OCI-LY7 (cell line): ENCODE measurements at regions not wholly inside any gene's neighbourhood (a gene's known extent, or its start where the extent isn't known, plus 50 kb on each side); places are given as distances from the start of the nearest gene placed in this dataset.

Source experiments
- CTCF ChIP-seq: fragments of 200-600 bp; sonication (generic); conservative IDR thresholded peaks from 2 replicates; pipeline ENCODE4 v1.5.1; 2014; ENCODE audit warnings: mild to moderate bottlenecking, antibody characterized with exemption, low read length, moderate library complexity, mixed read lengths
- EZH2phosphoT487 ChIP-seq: fragments of 200-600 bp; sonication (generic); IDR thresholded peaks from 2 replicates; pipeline ENCODE4 v1.6.1; 2018; ENCODE audit warnings: low read depth, borderline replicate concordance, mild to moderate bottlenecking, mixed run types, antibody characterized with exemption, low read length, moderate library complexity, mixed read lengths

- no peak for TF ChIP-seq CTCF
- no peak for TF ChIP-seq EZH2phosphoT487
Measured at GRCh38 chr9:31290731-31291130, 1093.7 kb upstream of the ACO1 start.
